Osteoblast (primary cell): ENCODE measurements at regions not wholly inside any gene's neighbourhood (a gene's known extent, or its start where the extent isn't known, plus 50 kb on each side); places are given as distances from the start of the nearest gene placed in this dataset.

Source experiments
- DNase-seq: peaks from one replicate; pipeline ENCODE4 v3.0.0; 2011; ENCODE audit warnings: low spot score, mixed read lengths; ENCODE audit not compliant: insufficient read length; ENCODE audit errors: missing footprints
- H2AFZ ChIP-seq: 2 replicates; pipeline ENCODE4 v1.6.0; 2011; ENCODE audit warnings: mild to moderate bottlenecking, low read length
- H3K27ac ChIP-seq: 2 replicates; pipeline ENCODE4 v1.5.1; 2011; ENCODE audit warnings: mild to moderate bottlenecking, low read depth, low read length, moderate library complexity
- H3K27me3 ChIP-seq: 2 replicates; pipeline ENCODE4 v1.6.0; 2012; ENCODE audit warnings: mild to moderate bottlenecking, control low read depth, inconsistent platforms, low read length, moderate library complexity; ENCODE audit not compliant: insufficient read depth
- H3K36me3 ChIP-seq: 2 replicates; pipeline ENCODE4 v1.5.1; 2011; ENCODE audit warnings: mild to moderate bottlenecking, low read length, control low read depth, moderate library complexity; ENCODE audit not compliant: insufficient read depth
- H3K4me1 ChIP-seq: 2 replicates; pipeline ENCODE4 v1.5.1; 2011; ENCODE audit warnings: mild to moderate bottlenecking, low read length, control low read depth, moderate library complexity; ENCODE audit not compliant: insufficient read depth
- H3K4me2 ChIP-seq: 2 replicates; pipeline ENCODE4 v1.6.0; 2011; ENCODE audit warnings: mild to moderate bottlenecking, low read length; ENCODE audit not compliant: insufficient read depth
- H3K4me3 ChIP-seq: fragments of 200-600 bp; sonication (generic); 3 replicates; pipeline ENCODE4 v1.5.1; 2012; ENCODE audit warnings: mild to moderate bottlenecking, low read length, inconsistent platforms; ENCODE audit not compliant: insufficient read depth
- H3K79me2 ChIP-seq: 2 replicates; pipeline ENCODE4 v1.6.0; 2012; ENCODE audit warnings: mild to moderate bottlenecking, low read length, control low read depth, inconsistent platforms; ENCODE audit not compliant: insufficient read depth
- H3K9me3 ChIP-seq: 2 replicates; pipeline ENCODE4 v1.5.1; 2011; ENCODE audit warnings: low read depth, low read length, control low read depth
- H4K20me1 ChIP-seq: 2 replicates; pipeline ENCODE4 v1.6.0; 2012; ENCODE audit warnings: mild to moderate bottlenecking, low read length, control low read depth; ENCODE audit not compliant: insufficient read depth
- TF ChIP-seq, protein P1 (sequence below): IDR thresholded peaks from 2 replicates; pipeline ENCODE4 v1.5.1; 2011; ENCODE audit warnings: mild to moderate bottlenecking, low read depth, low read length, moderate library complexity; ENCODE audit errors: extremely low read depth

DNA sequence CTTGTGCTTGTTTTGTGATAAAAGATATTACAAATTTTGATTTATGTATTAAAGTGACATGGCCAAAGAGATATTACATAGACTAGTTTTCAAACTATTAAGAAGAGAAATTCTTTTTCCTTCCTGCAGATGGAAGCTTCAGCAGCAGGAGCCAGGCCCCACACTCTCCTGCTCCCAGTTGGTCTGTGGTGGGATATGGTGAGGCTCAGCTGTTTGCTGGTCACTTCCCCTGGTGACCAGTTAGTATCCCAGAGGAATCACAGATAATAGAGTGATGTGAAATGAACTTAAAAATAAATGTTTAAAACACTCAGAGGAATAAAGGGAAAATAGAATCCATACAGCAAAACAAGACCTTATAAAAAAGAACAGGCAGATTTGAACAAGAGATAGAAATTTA lies 154.7 kb downstream of the KTN1 start:
- Histone ChIP-seq H3K27ac (no peak overlapping the region), H3K4me2 (no peak overlapping the region), H3K79me2 (no peaks in the 10 kb centered on the region), H2AFZ (no peak overlapping the region), H3K4me3 (no peak overlapping the region), H4K20me1 (no peaks in the 10 kb centered on the region), H3K27me3 (no peaks in the 10 kb centered on the region), H3K36me3 (no peaks in the 10 kb centered on the region), H3K4me1 (no peaks in the 10 kb centered on the region), H3K9me3 (peaks cover 3% of the 10 kb centered on the region)
- TF ChIP-seq, protein P1, sequence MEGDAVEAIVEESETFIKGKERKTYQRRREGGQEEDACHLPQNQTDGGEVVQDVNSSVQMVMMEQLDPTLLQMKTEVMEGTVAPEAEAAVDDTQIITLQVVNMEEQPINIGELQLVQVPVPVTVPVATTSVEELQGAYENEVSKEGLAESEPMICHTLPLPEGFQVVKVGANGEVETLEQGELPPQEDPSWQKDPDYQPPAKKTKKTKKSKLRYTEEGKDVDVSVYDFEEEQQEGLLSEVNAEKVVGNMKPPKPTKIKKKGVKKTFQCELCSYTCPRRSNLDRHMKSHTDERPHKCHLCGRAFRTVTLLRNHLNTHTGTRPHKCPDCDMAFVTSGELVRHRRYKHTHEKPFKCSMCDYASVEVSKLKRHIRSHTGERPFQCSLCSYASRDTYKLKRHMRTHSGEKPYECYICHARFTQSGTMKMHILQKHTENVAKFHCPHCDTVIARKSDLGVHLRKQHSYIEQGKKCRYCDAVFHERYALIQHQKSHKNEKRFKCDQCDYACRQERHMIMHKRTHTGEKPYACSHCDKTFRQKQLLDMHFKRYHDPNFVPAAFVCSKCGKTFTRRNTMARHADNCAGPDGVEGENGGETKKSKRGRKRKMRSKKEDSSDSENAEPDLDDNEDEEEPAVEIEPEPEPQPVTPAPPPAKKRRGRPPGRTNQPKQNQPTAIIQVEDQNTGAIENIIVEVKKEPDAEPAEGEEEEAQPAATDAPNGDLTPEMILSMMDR: no peak
- no peak for DNase-seq

- Histone ChIP-seq H3K27me3 (no peaks in the 10 kb centered on the region), H3K36me3 (no peaks in the 10 kb centered on the region), H3K4me1 (no peaks in the 10 kb centered on the region), H2AFZ (no peak overlapping the region), H3K27ac (no peak overlapping the region), H3K9me3 (peaks cover 3% of the 10 kb centered on the region), H3K79me2 (no peaks in the 10 kb centered on the region), H3K4me3 (no peak overlapping the region), H4K20me1 (no peaks in the 10 kb centered on the region), H3K4me2 (no peak overlapping the region)
- no peak for DNase-seq
- TF ChIP-seq, protein P1: no peak
Observed at GRCh38 chr14:55739967-55740648, 160.1 kb downstream of the KTN1 start.

DNA sequence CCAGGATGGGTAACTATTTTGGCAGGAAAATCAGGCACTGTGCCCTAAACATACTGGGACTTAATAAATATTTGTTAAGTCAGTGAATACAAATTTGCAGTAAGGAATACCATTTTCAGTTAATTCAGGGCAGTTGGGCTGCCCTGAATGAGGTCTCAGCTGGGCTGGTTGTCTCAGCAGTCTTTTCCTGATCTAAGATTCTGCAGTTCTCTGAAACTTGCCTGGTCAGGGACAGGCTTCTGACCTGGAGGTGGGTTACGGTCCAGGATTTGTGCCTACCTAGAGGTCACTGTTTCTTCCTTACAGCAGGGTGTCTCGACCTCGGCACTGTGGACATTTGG lies 160.6 kb downstream of the KTN1 start:
- Histone ChIP-seq H3K36me3 (no peaks in the 10 kb centered on the region), H3K79me2 (no peaks in the 10 kb centered on the region)
- no peak for DNase-seq

GRCh38 chr14:55741240-55741639 lies 161.2 kb downstream of the KTN1 start:
- no peak overlapping the region for H2AFZ ChIP-seq
- H3K79me2 ChIP-seq: no peaks in the 10 kb centered on the region
- no peaks in the 10 kb centered on the region for H3K36me3 ChIP-seq
- no peaks in the 10 kb centered on the region for H3K4me1 ChIP-seq
- H3K9me3 ChIP-seq: no peaks in the 10 kb centered on the region
- TF ChIP-seq, protein P1: no peak
- H3K4me3 ChIP-seq: no peak overlapping the region
- H3K27ac ChIP-seq: no peak overlapping the region
- no peak overlapping the region for H3K4me2 ChIP-seq
- no peaks in the 10 kb centered on the region for H3K27me3 ChIP-seq
- no peak for DNase-seq
- no peaks in the 10 kb centered on the region for H4K20me1 ChIP-seq

More for the DNA sequence above, 160.6 kb downstream of the KTN1 start:
- Histone ChIP-seq H3K9me3 (peaks cover 3% of the 10 kb centered on the region), H3K4me3 (no peak overlapping the region), H4K20me1 (no peaks in the 10 kb centered on the region), H3K4me1 (no peaks in the 10 kb centered on the region), H3K4me2 (no peak overlapping the region), H3K27ac (no peak overlapping the region), H3K27me3 (no peaks in the 10 kb centered on the region), H2AFZ (no peak overlapping the region)
- TF ChIP-seq, protein P1: no peak
